A549 (cell line): ENCODE measurements at regions not wholly inside any gene's neighbourhood (a gene's known extent, or its start where the extent isn't known, plus 50 kb on each side); places are given as distances from the start of the nearest gene placed in this dataset.

Experiments used
- ATAC-seq, 2 experiments: fragments of 200-7000 bp in 1 of 2; fragments of >200 bp in 1 of 2; cut with Nextera tagmentation in 1 of 2; cut with Tn5 transposase in 1 of 2; 3 replicates each; pipeline versions ENCODE4 v1.8.0 to v1.9.1; 2018 to 2020; ENCODE audit warnings: mild to moderate bottlenecking in 1 of 2, moderate library complexity in 1 of 2
- CTCF ChIA-PET: fragments of 300-600 bp; sonication (Branson Sonifier 250); formaldehyde crosslinking; extraction: SDS; loops from one replicate; lab custom pipeline; 2021; ENCODE audit warnings: antibody characterized with exemption, inconsistent platforms; lab: Yijun Ruan, JAX
- POLR2A ChIA-PET: fragments of 350-600 bp; formaldehyde crosslinking; extraction: SDS; loops from one replicate; lab custom pipeline; 2021; ENCODE audit warnings: antibody characterized with exemption, inconsistent platforms; lab: Yijun Ruan, JAX
- DNase-seq, 2 experiments: peaks; one replicate each; pipeline versions ENCODE4 v3.0.0 to v3.0.0-alpha.2; 2011 to 2016; ENCODE audit warnings: low read depth in 1 of 2, low spot score in 1 of 2
- FAIRE-seq: peaks from 2 replicates; lab custom pipeline; 2011; peaks lifted over from hg19 to GRCh38; lab: Jason Lieb, UNC
- H3K27ac ChIP-seq, 2 experiments: fragments of >200 bp; sonication (Bioruptor Twin); formaldehyde crosslinking; 3 replicates each; pipeline ENCODE4 v1.5.1; 2016 to 2017
- H3K4me1 ChIP-seq: fragments of >200 bp; sonication (Bioruptor Twin); formaldehyde crosslinking; 3 replicates; pipeline ENCODE4 v1.6.1; 2016
- H3K4me2 ChIP-seq: fragments of >200 bp; sonication (Bioruptor Twin); formaldehyde crosslinking; 3 replicates; pipeline ENCODE4 v1.6.1; 2016
- H3K4me3 ChIP-seq: fragments of >200 bp; sonication (Bioruptor Twin); formaldehyde crosslinking; 3 replicates; pipeline ENCODE4 v1.5.1; 2016
- H3K9me3 ChIP-seq: fragments of >200 bp; sonication (Bioruptor Twin); formaldehyde crosslinking; 3 replicates; pipeline ENCODE4 v1.6.1; 2016
- BHLHE40 ChIP-seq: IDR thresholded peaks from 2 replicates; pipeline ENCODE4 v1.6.1; 2012; ENCODE audit warnings: low read depth, low read length, inconsistent platforms
- ELK1 ChIP-seq: fragments of 150-350 bp; IDR thresholded peaks from 2 replicates; pipeline ENCODE4 v1.6.1; 2014; ENCODE audit warnings: low read depth, mild to moderate bottlenecking, low read length
- EP300 ChIP-seq, 2 experiments: fragments of >200 bp; sonication (Bioruptor Twin); formaldehyde crosslinking; IDR thresholded peaks; 2 replicates in 1 of 2; 3 replicates in 1 of 2; pipeline ENCODE4 v1.6.1; 2016 to 2017
- GATA3 ChIP-seq: IDR thresholded peaks from 2 replicates; pipeline ENCODE4 v1.6.1; 2012; ENCODE audit warnings: borderline replicate concordance
- HDAC2 ChIP-seq: fragments of 200-600 bp; sonication (generic); IDR thresholded peaks from 2 replicates; pipeline ENCODE4 v1.6.1; 2016
- HEYL ChIP-seq: fragments of 250-450 bp; sonication (Bioruptor Pico); IDR thresholded peaks from 2 replicates; pipeline ENCODE4 v1.8.0; 2021; ENCODE audit warnings: mild to moderate bottlenecking, moderate library complexity
- HOXB13 ChIP-seq: fragments of 250-450 bp; sonication (Bioruptor Pico); IDR thresholded peaks from 2 replicates; pipeline ENCODE4 v1.5.0; 2020; ENCODE audit warnings: low read depth, mild to moderate bottlenecking, moderate library complexity
- HOXB5 ChIP-seq: fragments of 250-450 bp; sonication (Bioruptor Pico); IDR thresholded peaks from 2 replicates; pipeline ENCODE4 v1.5.0; 2020; ENCODE audit warnings: mild to moderate bottlenecking, moderate library complexity
- JUNB ChIP-seq: fragments of >200 bp; sonication (Bioruptor Twin); formaldehyde crosslinking; IDR thresholded peaks from 2 replicates; pipeline ENCODE4 v1.6.1; 2016
- KDM1A ChIP-seq: fragments of 200-600 bp; sonication (generic); IDR thresholded peaks from 2 replicates; pipeline ENCODE4 v1.6.1; 2016; ENCODE audit warnings: low read depth, mild to moderate bottlenecking
- MAZ ChIP-seq: fragments of 150-350 bp; IDR thresholded peaks from 2 replicates; pipeline ENCODE4 v1.6.1; 2014; ENCODE audit warnings: antibody characterized with exemption, low read depth, low read length, borderline replicate concordance
- NFE2L2 ChIP-seq: fragments of 150-350 bp; conservative IDR thresholded peaks from 2 replicates; pipeline ENCODE4 v1.6.1; 2014; ENCODE audit warnings: low read length
- POLR2AphosphoS2 ChIP-seq: conservative IDR thresholded peaks from 2 replicates; pipeline ENCODE4 v1.6.1; 2012; ENCODE audit warnings: low read length, improper control_type of control experiment, inconsistent platforms
- RAD21 ChIP-seq, 2 experiments: fragments of >200 bp in 1 of 2; sonication (Bioruptor Twin) in 1 of 2; formaldehyde crosslinking in 1 of 2; IDR thresholded peaks in 1 of 2; conservative IDR thresholded peaks in 1 of 2; 2 replicates in 1 of 2; 3 replicates in 1 of 2; pipeline ENCODE4 v1.6.1; 2012 to 2018; ENCODE audit warnings: inconsistent platforms in 1 of 2
- REST ChIP-seq: fragments of 200-600 bp; sonication (generic); IDR thresholded peaks from 2 replicates; pipeline ENCODE4 v1.6.1; 2016; ENCODE audit warnings: antibody characterized with exemption, mild to moderate bottlenecking, moderate library complexity
- RFX5 ChIP-seq: fragments of 450-650 bp; IDR thresholded peaks from 2 replicates; pipeline ENCODE4 v1.7.1; 2014; ENCODE audit warnings: antibody characterized with exemption, mild to moderate bottlenecking, moderate library complexity
- SREBF2 ChIP-seq: fragments of 450-650 bp; IDR thresholded peaks from 2 replicates; pipeline ENCODE4 v1.6.1; 2014; ENCODE audit warnings: mild to moderate bottlenecking, moderate library complexity
- TP53 ChIP-seq: fragments of 250-450 bp; sonication (Bioruptor Pico); IDR thresholded peaks from 2 replicates; pipeline ENCODE4 v1.5.0; 2021; ENCODE audit warnings: mild to moderate bottlenecking, moderate library complexity
- ZFP36 ChIP-seq: fragments of 450-650 bp; IDR thresholded peaks from 2 replicates; pipeline ENCODE4 v1.6.1; 2014; ENCODE audit warnings: borderline replicate concordance; ENCODE audit not compliant: partially characterized antibody
- ZNF302 ChIP-seq: fragments of 250-450 bp; sonication (Bioruptor Pico); IDR thresholded peaks from 2 replicates; pipeline ENCODE4 v1.9.0; 2021; ENCODE audit warnings: inconsistent platforms, mild to moderate bottlenecking, moderate library complexity
- WGBS: methylation state at CpG from one replicate; pipeline ENCODE4 v1.1.6; 2017; ENCODE audit errors: missing lambda C conversion rate; 5-methylcytosine and 5-hydroxymethylcytosine counted together
- TF ChIP-seq, protein P1 (sequence below): fragments of >200 bp; sonication (Bioruptor Twin); formaldehyde crosslinking; IDR thresholded peaks from 3 replicates; pipeline ENCODE4 v1.6.1; 2016
- TF ChIP-seq, protein P2 (sequence below): IDR thresholded peaks from 2 replicates; pipeline ENCODE4 v1.6.1; 2012

DNA sequence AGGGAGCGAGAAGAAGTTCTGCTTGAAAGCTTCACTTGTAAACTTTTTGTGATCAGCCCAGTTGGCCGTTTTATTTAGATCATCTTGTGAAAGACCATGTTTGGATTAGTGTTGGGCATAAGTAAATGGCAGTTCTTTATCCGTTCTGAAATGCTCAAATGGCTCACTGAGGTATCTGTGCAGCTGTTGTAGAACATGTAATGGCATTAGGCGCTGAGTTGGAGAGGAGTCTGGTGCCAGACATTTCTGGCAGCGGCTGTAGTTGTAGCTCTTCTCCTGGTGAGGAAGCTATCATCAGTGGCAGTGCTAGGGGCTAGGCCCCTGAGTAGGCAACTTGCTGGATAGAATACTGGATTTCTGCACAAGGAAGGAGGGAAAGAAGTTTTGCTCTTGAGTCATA is 321.6 kb downstream of the LMO4 start (continued):
- no peak for TF ChIP-seq REST
- no peak for TF ChIP-seq SREBF2

DNA sequence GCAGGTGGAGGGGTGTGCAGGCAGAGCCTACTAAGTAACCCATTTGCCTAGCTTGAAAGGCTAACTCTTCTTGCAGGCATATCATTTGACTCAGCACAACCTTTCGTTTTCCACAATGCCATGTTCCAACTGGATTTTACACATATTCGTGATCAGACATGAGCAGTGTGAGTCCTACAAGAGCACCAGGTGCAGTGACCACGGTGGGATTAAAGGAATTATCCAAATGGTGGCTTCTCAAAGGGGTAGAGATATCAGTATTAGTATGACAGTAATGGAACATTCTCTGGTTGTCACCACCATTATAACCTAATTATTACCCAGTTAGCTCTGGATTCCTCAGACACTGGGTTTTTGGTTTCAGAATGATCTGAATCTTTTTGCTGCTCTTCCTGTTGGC is 323.5 kb downstream of the LMO4 start:
- CTCF ChIA-PET, result interaction anchor here (1.1 kb wide), 1 partner anchor 15 kb away, joined by 3 read pairs; no protein-coding TSS in a partner anchor
- Histone ChIP-seq H3K4me3 (no peak overlapping the region), H3K4me1 (no peaks in the 10 kb centered on the region), H3K4me2 (no peak overlapping the region), H3K27ac (no peak overlapping the region), H3K9me3 (no peaks in the 10 kb centered on the region)
- POLR2A ChIA-PET, result no interaction called here
- 51% methylated on average over 3 of the region's 3 CpGs for WGBS
- FAIRE-seq (no peak), DNase-seq (no peak), ATAC-seq (no peak)
- no peak for TF ChIP-seq NFE2L2
- TF ChIP-seq RAD21 (conservative IDR thresholded peaks at IDR 0.05 in 1 of 2, IDR thresholded peaks at IDR 0.05 in 1 of 2), result no peak
- no peak for TF ChIP-seq REST
- no peak for TF ChIP-seq TP53 (CRISPR knock-in tag)
- no peak for TF ChIP-seq HDAC2
- no peak for TF ChIP-seq HOXB13
- TF ChIP-seq HEYL (CRISPR knock-in tag), result no peak
- TF ChIP-seq ZFP36, result no peak
- no peak for TF ChIP-seq JUNB

GRCh38 chr1:87665151-87665550 is 336.5 kb downstream of the LMO4 start:
- H3K4me2 ChIP-seq, result no peak overlapping the region
- ChIA-PET CTCF (no interaction called here), POLR2A (no interaction called here)
- H3K27ac ChIP-seq, result no peak overlapping the region
- H3K4me1 ChIP-seq, result no peaks in the 10 kb centered on the region
- DNase-seq, result no peak
- TF ChIP-seq ZFP36, result no peak
- no peak for TF ChIP-seq KDM1A
- TF ChIP-seq ZNF302 (CRISPR knock-in tag), result no peak
- no peak for TF ChIP-seq GATA3
- TF ChIP-seq HOXB5 (CRISPR knock-in tag), result no peak
- no peak for TF ChIP-seq MAZ
- no peak for TF ChIP-seq RFX5
- TF ChIP-seq EP300 (IDR thresholded peaks at IDR 0.05), result no peak
- TF ChIP-seq, protein P1, sequence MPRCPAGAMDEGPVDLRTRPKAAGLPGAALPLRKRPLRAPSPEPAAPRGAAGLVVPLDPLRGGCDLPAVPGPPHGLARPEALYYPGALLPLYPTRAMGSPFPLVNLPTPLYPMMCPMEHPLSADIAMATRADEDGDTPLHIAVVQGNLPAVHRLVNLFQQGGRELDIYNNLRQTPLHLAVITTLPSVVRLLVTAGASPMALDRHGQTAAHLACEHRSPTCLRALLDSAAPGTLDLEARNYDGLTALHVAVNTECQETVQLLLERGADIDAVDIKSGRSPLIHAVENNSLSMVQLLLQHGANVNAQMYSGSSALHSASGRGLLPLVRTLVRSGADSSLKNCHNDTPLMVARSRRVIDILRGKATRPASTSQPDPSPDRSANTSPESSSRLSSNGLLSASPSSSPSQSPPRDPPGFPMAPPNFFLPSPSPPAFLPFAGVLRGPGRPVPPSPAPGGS, result no peak
- TF ChIP-seq POLR2AphosphoS2, result no peak
- no peak for TF ChIP-seq BHLHE40
- no peak for TF ChIP-seq ELK1
- TF ChIP-seq, protein P2, sequence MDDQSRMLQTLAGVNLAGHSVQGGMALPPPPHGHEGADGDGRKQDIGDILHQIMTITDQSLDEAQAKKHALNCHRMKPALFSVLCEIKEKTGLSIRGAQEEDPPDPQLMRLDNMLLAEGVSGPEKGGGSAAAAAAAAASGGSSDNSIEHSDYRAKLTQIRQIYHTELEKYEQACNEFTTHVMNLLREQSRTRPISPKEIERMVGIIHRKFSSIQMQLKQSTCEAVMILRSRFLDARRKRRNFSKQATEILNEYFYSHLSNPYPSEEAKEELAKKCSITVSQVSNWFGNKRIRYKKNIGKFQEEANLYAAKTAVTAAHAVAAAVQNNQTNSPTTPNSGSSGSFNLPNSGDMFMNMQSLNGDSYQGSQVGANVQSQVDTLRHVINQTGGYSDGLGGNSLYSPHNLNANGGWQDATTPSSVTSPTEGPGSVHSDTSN, result no peak
- no peak for ATAC-seq
- WGBS, result 84% methylated on average over 2 of the region's 2 CpGs
- H3K9me3 ChIP-seq, result no peaks in the 10 kb centered on the region
- H3K4me3 ChIP-seq, result no peak overlapping the region
- no peak for FAIRE-seq
